ENCODE measurements at regions not wholly inside any gene's neighbourhood (a gene's known extent, or its start where the extent isn't known, plus 50 kb on each side); places are given as distances from the start of the nearest gene placed in this dataset.
"Not testable (repeated sequence)": the region's sequence is repeated elsewhere in the genome, so short reads cannot be mapped to it uniquely, and the experiment has no call there.

DNA sequence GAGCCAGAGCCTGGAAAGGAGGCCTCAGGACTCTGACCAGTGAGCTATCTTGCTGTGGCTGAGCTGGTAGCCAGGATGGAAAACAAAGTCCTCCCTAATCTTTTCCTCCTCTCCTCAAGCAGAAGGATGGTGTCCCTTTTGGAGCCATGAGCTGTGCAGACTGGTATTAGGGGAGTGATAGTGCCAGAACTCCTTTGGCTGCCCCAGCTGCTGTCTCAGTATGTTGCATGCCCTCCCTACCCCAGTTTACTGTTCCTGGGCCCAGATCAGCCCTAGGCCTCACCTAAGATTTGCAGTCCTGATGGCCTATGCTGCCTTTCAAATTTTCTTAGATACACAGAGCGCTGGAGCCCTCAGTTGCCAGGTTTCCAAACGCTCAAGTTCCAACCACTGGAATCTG, 150.3 kb upstream of the ALG10B start:
- Histone ChIP-seq H3K4ac (ENCODE audit: low read depth, low read length) (no peak overlapping the region), H2BK12ac (ENCODE audit: low read length) (no peak overlapping the region), H3K4me2 (ENCODE audit: low read length) (no peak overlapping the region), H3K18ac (ENCODE audit: low read length) (no peak overlapping the region), H3K4me3 (ENCODE audit: low read depth, low read length) (no peak overlapping the region), H2AFZ (ENCODE audit: insufficient read depth, low read length, poor library complexity) (no peak overlapping the region), H3K9me3 (ENCODE audit: insufficient read depth, low read depth, low read length) (peaks cover 41% of the 10 kb centered on the region), H3K27me3 (ENCODE audit: insufficient read depth, low read length) (no peaks in the 10 kb centered on the region), H4K91ac (ENCODE audit: low read depth, low read length) (no peak overlapping the region), H3K27ac (ENCODE audit: low read depth, low read length) (no peak overlapping the region), H2BK120ac (ENCODE audit: insufficient read depth, low read length, poor library complexity) (no peak overlapping the region), H2AK5ac (ENCODE audit: low read length) (no peak overlapping the region), H3K9ac (ENCODE audit: low read length) (no peak overlapping the region), H3K23ac (ENCODE audit: low read length) (no peak overlapping the region), H4K12ac (ENCODE audit: low read depth, low read length) (no peak overlapping the region), H3K4me1 (ENCODE audit: control insufficient read depth in 1 of 2, insufficient read depth in 2 of 2, low read length in 2 of 2) (no peaks in the 10 kb centered on the region), H3K36me3 (ENCODE audit: control insufficient read depth in 1 of 2, insufficient read depth in 2 of 2, low read length in 2 of 2) (no peaks in the 10 kb centered on the region), H3K79me1 (ENCODE audit: low read length) (no peaks in the 10 kb centered on the region), H3K79me2 (ENCODE audit: control insufficient read depth, insufficient read depth, low read length, poor library complexity) (no peaks in the 10 kb centered on the region), H4K8ac (ENCODE audit: low read depth, low read length) (no peak overlapping the region), H3K14ac (ENCODE audit: low read length) (no peak overlapping the region), H2BK5ac (ENCODE audit: low read depth, low read length, poor library complexity) (no peak overlapping the region)
- DNase-seq, result no peak
- WGBS (ENCODE audit: extremely low coverage, insufficient coverage, insufficient read length), result no CpG with 5 or more reads among the region's 2 CpGs

DNA sequence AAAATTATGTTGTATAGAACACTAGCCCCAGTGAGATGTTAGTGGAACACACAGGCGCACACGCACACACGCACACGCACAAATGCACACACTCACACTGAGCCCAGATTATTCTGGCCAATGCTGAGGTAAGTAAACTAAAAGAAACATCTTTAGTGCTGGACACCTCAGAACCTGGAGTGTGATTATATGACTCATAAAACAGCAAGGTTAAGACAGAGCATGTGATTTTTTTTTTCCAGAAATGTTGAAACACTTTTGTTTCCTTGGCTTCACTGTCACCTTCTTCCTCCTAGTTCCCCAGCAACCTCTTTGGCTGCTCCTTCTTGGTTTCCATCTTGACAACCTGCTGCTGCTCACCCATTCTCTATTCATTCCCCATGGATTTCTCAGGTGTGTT, 141.0 kb upstream of the ALG10B start:
- no CpG with 5 or more reads among the region's 4 CpGs for whole genome bisulfite sequencing (ENCODE audit: extremely low coverage, insufficient coverage, insufficient read length)
- no peak overlapping the region for H3K23ac ChIP-seq (ENCODE audit: low read length)

DNA sequence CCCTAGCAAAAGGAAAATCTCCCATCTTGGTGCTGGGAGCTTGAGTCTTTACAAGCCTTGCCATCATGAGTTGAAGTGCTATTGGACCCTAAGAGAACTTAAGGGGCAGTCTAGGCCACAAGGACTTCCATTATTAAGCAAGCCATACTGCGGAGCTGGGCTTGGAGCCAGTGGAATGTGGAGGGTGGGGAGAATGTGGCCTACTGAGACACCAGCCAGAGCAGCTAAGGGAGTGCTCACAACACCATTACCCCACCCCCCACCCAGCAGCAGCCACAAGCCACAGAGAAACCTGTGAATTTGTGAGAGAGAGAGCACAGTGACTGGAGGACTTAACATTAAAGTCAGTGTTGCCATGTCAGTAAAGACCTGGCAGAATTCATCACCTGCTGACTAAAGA, 133.0 kb upstream of the ALG10B start:
- not testable (repeated sequence) for H3K9me3 ChIP-seq (ENCODE audit: insufficient read depth, low read depth, low read length); H2AFZ ChIP-seq (ENCODE audit: insufficient read depth, low read length, poor library complexity); H3K79me2 ChIP-seq (ENCODE audit: control insufficient read depth, insufficient read depth, low read length, poor library complexity); H3K4me3 ChIP-seq (ENCODE audit: low read depth, low read length); H2BK12ac ChIP-seq (ENCODE audit: low read length); H3K4me1 ChIP-seq (ENCODE audit: control insufficient read depth in 1 of 2, insufficient read depth in 2 of 2, low read length in 2 of 2); H2BK5ac ChIP-seq (ENCODE audit: low read depth, low read length, poor library complexity); DNase-seq; H2BK120ac ChIP-seq (ENCODE audit: insufficient read depth, low read length, poor library complexity); H3K23ac ChIP-seq (ENCODE audit: low read length); H4K91ac ChIP-seq (ENCODE audit: low read depth, low read length); H3K36me3 ChIP-seq (ENCODE audit: control insufficient read depth in 1 of 2, insufficient read depth in 2 of 2, low read length in 2 of 2); H4K8ac ChIP-seq (ENCODE audit: low read depth, low read length); H4K12ac ChIP-seq (ENCODE audit: low read depth, low read length); H3K4ac ChIP-seq (ENCODE audit: low read depth, low read length); H3K9ac ChIP-seq (ENCODE audit: low read length); H3K18ac ChIP-seq (ENCODE audit: low read length); H3K27me3 ChIP-seq (ENCODE audit: insufficient read depth, low read length); H3K27ac ChIP-seq (ENCODE audit: low read depth, low read length); H3K79me1 ChIP-seq (ENCODE audit: low read length); H3K4me2 ChIP-seq (ENCODE audit: low read length); H2AK5ac ChIP-seq (ENCODE audit: low read length); H3K14ac ChIP-seq (ENCODE audit: low read length)
- WGBS (ENCODE audit: extremely low coverage, insufficient coverage, insufficient read length), result no CpG with 5 or more reads among the region's 1 CpG

More for the DNA sequence above, 141.0 kb upstream of the ALG10B start:
- peak in 1 of 2 donors; percentile 50 for DNase-seq
- Histone ChIP-seq H2AFZ (ENCODE audit: insufficient read depth, low read length, poor library complexity) (no peak overlapping the region), H4K8ac (ENCODE audit: low read depth, low read length) (no peak overlapping the region), H2AK5ac (ENCODE audit: low read length) (no peak overlapping the region), H3K4ac (ENCODE audit: low read depth, low read length) (no peak overlapping the region), H3K79me2 (ENCODE audit: control insufficient read depth, insufficient read depth, low read length, poor library complexity) (no peaks in the 10 kb centered on the region), H3K4me1 (ENCODE audit: control insufficient read depth in 1 of 2, insufficient read depth in 2 of 2, low read length in 2 of 2) (no peaks in the 10 kb centered on the region), H3K79me1 (ENCODE audit: low read length) (no peaks in the 10 kb centered on the region), H3K36me3 (ENCODE audit: control insufficient read depth in 1 of 2, insufficient read depth in 2 of 2, low read length in 2 of 2) (no peaks in the 10 kb centered on the region), H3K9ac (ENCODE audit: low read length) (no peak overlapping the region), H3K4me2 (ENCODE audit: low read length) (no peak overlapping the region), H2BK120ac (ENCODE audit: insufficient read depth, low read length, poor library complexity) (no peak overlapping the region), H2BK5ac (ENCODE audit: low read depth, low read length, poor library complexity) (no peak overlapping the region), H4K91ac (ENCODE audit: low read depth, low read length) (no peak overlapping the region), H3K14ac (ENCODE audit: low read length) (no peak overlapping the region), H3K9me3 (ENCODE audit: insufficient read depth, low read depth, low read length) (peaks cover 9% of the 10 kb centered on the region), H3K18ac (ENCODE audit: low read length) (no peak overlapping the region), H3K4me3 (ENCODE audit: low read depth, low read length) (no peak overlapping the region), H3K27ac (ENCODE audit: low read depth, low read length) (no peak overlapping the region), H4K12ac (ENCODE audit: low read depth, low read length) (no peak overlapping the region), H2BK12ac (ENCODE audit: low read length) (no peak overlapping the region), H3K27me3 (ENCODE audit: insufficient read depth, low read length) (no peaks in the 10 kb centered on the region)

- H3K36me3 ChIP-seq (ENCODE audit: control insufficient read depth in 1 of 2, insufficient read depth in 2 of 2, low read length in 2 of 2); H4K12ac ChIP-seq (ENCODE audit: low read depth, low read length); DNase-seq; H3K79me2 ChIP-seq (ENCODE audit: control insufficient read depth, insufficient read depth, low read length, poor library complexity); H3K27me3 ChIP-seq (ENCODE audit: insufficient read depth, low read length); H3K79me1 ChIP-seq (ENCODE audit: low read length); H2BK12ac ChIP-seq (ENCODE audit: low read length); H3K9ac ChIP-seq (ENCODE audit: low read length); H3K4ac ChIP-seq (ENCODE audit: low read depth, low read length); H2BK5ac ChIP-seq (ENCODE audit: low read depth, low read length, poor library complexity); H4K8ac ChIP-seq (ENCODE audit: low read depth, low read length); H2AK5ac ChIP-seq (ENCODE audit: low read length); H3K14ac ChIP-seq (ENCODE audit: low read length); H4K91ac ChIP-seq (ENCODE audit: low read depth, low read length); H3K23ac ChIP-seq (ENCODE audit: low read length); H3K18ac ChIP-seq (ENCODE audit: low read length); H3K4me2 ChIP-seq (ENCODE audit: low read length); H3K4me1 ChIP-seq (ENCODE audit: control insufficient read depth in 1 of 2, insufficient read depth in 2 of 2, low read length in 2 of 2); H3K27ac ChIP-seq (ENCODE audit: low read depth, low read length); H2AFZ ChIP-seq (ENCODE audit: insufficient read depth, low read length, poor library complexity); H2BK120ac ChIP-seq (ENCODE audit: insufficient read depth, low read length, poor library complexity); H3K4me3 ChIP-seq (ENCODE audit: low read depth, low read length): not testable (repeated sequence)
- peaks cover 16% of the 10 kb centered on the region for H3K9me3 ChIP-seq (ENCODE audit: insufficient read depth, low read depth, low read length)
- whole genome bisulfite sequencing (ENCODE audit: extremely low coverage, insufficient coverage, insufficient read length), result no CpG with 5 or more reads among the region's 1 CpG
Measured at GRCh38 chr12:38197286-38197685, 119.3 kb upstream of the ALG10B start.

Measured in trophoblast cell (in vitro differentiated cells and primary cell).